ENCODE measurements at regions not wholly inside any gene's neighbourhood (a gene's known extent, or its start where the extent isn't known, plus 50 kb on each side); places are given as distances from the start of the nearest gene placed in this dataset.

DNA sequence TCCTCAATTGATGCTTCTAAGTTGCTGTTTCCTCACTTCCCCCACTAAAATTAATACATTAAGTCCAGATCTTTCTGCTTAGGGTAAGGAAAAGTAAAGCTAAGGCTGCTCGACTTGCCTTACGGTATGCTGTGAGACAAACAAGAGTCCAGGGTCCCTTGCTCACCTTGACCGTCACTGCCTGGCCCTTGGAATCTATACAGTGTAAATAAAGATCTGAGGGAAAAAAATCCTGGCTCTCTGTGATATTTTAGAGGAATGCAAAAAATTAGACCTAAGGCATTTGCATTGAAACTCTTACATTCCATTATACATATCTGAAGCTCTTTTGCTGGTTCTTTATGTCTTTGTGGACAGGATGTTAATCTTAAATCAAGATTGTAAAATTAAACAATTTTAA, 129.6 kb upstream of the HCCS start:
- no peak for TF ChIP-seq CTCF (IDR thresholded peaks at IDR 0.05)
- no peak overlapping the region for H3K27ac ChIP-seq
- no peak for DNase-seq (ENCODE audit: low spot score)
- no peak overlapping the region for H3K4me3 ChIP-seq

DNA sequence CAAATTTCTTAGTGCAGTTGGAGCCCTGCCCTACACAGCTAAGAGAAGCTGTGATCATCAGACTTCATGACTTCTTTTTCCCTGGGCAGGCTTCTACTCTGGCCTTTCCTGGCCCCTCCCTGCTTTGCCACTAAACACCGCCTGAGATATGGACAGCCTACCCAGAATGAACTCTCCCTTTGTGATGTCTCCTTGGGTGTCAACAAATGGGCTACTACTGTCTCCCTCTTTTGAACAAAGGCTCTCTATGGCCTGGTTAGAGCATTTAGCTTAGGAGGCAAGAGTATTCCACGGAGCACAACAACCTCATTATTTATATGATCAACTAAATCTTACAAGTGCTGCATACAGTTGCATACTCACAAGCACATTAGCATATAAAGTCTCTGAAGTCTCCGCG, 127.6 kb upstream of the HCCS start:
- no peak overlapping the region for H3K4me3 ChIP-seq
- TF ChIP-seq CTCF (IDR thresholded peaks at IDR 0.05) = no peak
- no peak overlapping the region for H3K27ac ChIP-seq
- no peak for DNase-seq (ENCODE audit: low spot score)

GRCh38 chrX:10984213-10984612, 126.9 kb upstream of the HCCS start:
- DNase-seq (ENCODE audit: low spot score) = no peak
- no peak for TF ChIP-seq CTCF (IDR thresholded peaks at IDR 0.05)
- no peak overlapping the region for H3K4me3 ChIP-seq
- H3K27ac ChIP-seq = no peak overlapping the region

GRCh38 chrX:10986616-10987015, 124.5 kb upstream of the HCCS start:
- Histone ChIP-seq H3K4me3 (no peak overlapping the region), H3K27ac (no peak overlapping the region)
- TF ChIP-seq CTCF (IDR thresholded peaks at IDR 0.05) = no peak
- DNase-seq (ENCODE audit: low spot score) = no peak

GRCh38 chrX:10988653-10989052, 122.5 kb upstream of the HCCS start:
- DNase-seq (ENCODE audit: low spot score) = no peak
- Histone ChIP-seq H3K4me3 (no peak overlapping the region), H3K27ac (no peak overlapping the region)
- no peak for TF ChIP-seq CTCF (IDR thresholded peaks at IDR 0.05)

DNA sequence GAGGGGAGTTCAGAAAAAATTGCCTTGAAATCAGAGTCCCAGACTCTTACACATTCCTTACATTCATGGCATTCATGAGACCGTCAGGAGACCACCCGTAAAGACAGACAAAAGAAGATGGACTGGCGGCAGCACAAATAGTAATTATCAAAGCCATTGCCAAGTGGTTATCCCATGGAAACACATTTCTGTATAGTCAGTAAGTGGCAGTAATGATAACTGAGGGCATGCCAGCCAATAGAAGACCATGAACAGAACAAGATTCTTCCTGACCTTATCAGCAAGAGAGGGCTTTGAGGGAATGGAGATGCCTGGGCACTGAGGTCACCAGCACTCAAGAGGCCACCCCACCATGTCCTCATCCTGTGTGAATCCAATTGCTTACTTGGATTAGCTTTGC, 121.7 kb upstream of the HCCS start:
- no peak for TF ChIP-seq CTCF (IDR thresholded peaks at IDR 0.05)
- H3K27ac ChIP-seq = no peak overlapping the region
- no peak for DNase-seq (ENCODE audit: low spot score)
- no peak overlapping the region for H3K4me3 ChIP-seq

- no peak overlapping the region for H3K4me3 ChIP-seq
- DNase-seq (ENCODE audit: low spot score) = no peak
- no peak for TF ChIP-seq CTCF (IDR thresholded peaks at IDR 0.05)
- no peak overlapping the region for H3K27ac ChIP-seq
Observed at GRCh38 chrX:10990418-10990817, 120.7 kb upstream of the HCCS start.
